ENCODE measurements at regions not wholly inside any gene's neighbourhood (a gene's known extent, or its start where the extent isn't known, plus 50 kb on each side); places are given as distances from the start of the nearest gene placed in this dataset.

DNA sequence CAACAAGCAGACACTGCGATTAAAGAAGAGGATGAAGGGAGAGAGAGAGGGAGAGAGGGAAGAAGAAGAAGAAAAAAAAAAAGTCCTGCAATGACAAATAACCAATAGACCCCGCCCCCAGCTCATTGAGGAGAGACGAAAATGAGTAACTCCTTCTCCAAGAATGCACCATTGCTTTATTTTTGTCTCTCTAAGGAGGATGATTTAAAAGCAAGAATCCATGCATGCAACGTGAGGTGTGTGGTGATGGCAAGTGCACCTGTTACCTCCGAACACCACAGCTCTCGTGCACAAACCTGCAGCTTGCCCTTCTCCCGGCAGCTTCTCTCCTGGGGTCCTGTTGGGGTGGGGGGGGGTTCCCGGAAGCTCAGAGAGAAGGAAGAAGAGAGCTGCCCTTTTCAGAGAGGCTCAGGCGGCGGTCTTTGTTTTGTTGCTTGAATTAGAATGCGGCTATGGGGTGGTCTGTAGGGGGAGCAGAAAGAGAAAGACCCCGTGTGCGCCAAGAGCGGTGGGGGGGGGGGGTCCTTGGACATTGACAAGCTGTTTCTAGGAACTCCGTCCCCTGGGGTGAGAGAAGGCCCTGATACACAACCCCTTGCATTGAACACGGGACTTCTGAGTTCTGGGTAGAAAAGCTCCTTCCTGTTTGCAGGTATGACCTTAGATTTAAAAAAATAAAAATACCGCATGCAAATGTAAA is 100.7 kb downstream of the CRLF2 start:
- WGBS, 5 donors, result 5 to 8% (median 7%) methylated on average over 17 of the region's 17 CpGs
- Histone ChIP-seq H3K27ac (no peak overlapping the region), H3K36me3 (no peaks in the 10 kb centered on the region), H3K4me1 (no peaks in the 10 kb centered on the region), H3K27me3 (replicated peaks in 1 of 7) (peaks cover 0 to 55% (median 13%) of the 10 kb centered on the region in 7 donors), H3K4me3 (no peak overlapping the region), H3K9me3 (peaks cover 0 to 19% (median 0%) of the 10 kb centered on the region in 8 donors)
- DNase-seq, result peak; percentile 15
- intact Hi-C loops (cut with DNase I; ENCODE audit: low total_unique reads), result no loop called here
- TF ChIP-seq POLR2AphosphoS5 (IDR thresholded peaks at IDR 0.05), result no peak
- TF ChIP-seq POLR2A (IDR thresholded peaks at IDR 0.05), result no peak
- no peak for TF ChIP-seq CTCF (IDR thresholded peaks at IDR 0.05 in 8 of 11, conservative IDR thresholded peaks at IDR 0.05 in 3 of 11)

GRCh38 chrX:1109580-1110119 is 102.8 kb downstream of the CRLF2 start:
- WGBS, 5 donors, result 82 to 89% (median 87%) methylated on average over 5 of the region's 5 CpGs
- no peak for DNase-seq
- Histone ChIP-seq H3K9me3 (peaks cover 0 to 19% (median 0%) of the 10 kb centered on the region in 8 donors), H3K36me3 (no peaks in the 10 kb centered on the region), H3K4me1 (no peaks in the 10 kb centered on the region), H3K4me3 (no peak overlapping the region), H3K27ac (no peak overlapping the region), H3K27me3 (replicated peaks in 1 of 7) (peaks cover 0 to 58% (median 13%) of the 10 kb centered on the region in 7 donors)
- intact Hi-C loops (cut with DNase I; ENCODE audit: low total_unique reads), result no loop called here
- TF ChIP-seq POLR2A (IDR thresholded peaks at IDR 0.05) (no peak), POLR2AphosphoS5 (IDR thresholded peaks at IDR 0.05) (no peak), CTCF (IDR thresholded peaks at IDR 0.05 in 8 of 11, conservative IDR thresholded peaks at IDR 0.05 in 3 of 11) (no peak)

GRCh38 chrX:1108501-1109445 is 103.7 kb downstream of the CRLF2 start:
- intact Hi-C loops (cut with DNase I; ENCODE audit: low total_unique reads), result no loop called here
- no peaks in the 10 kb centered on the region for H3K36me3 ChIP-seq
- H3K27ac ChIP-seq, result no peak overlapping the region
- H3K4me1 ChIP-seq, result no peaks in the 10 kb centered on the region
- no peak overlapping the region for H3K4me3 ChIP-seq
- TF ChIP-seq POLR2AphosphoS5 (IDR thresholded peaks at IDR 0.05) (no peak), CTCF (IDR thresholded peaks at IDR 0.05 in 8 of 11, conservative IDR thresholded peaks at IDR 0.05 in 3 of 11) (no peak)
- 24 to 30% (median 29%) methylated on average over 21 of the region's 21 CpGs for WGBS, 5 donors
- H3K9me3 ChIP-seq, result peaks cover 0 to 15% (median 0%) of the 10 kb centered on the region in 8 donors
- DNase-seq, result no peak
- H3K27me3 ChIP-seq (replicated peaks in 1 of 7), result peaks cover 0 to 61% (median 13%) of the 10 kb centered on the region in 7 donors
